Embryonic facial prominence (tissue), 1 donor: ENCODE measurements at regions not wholly inside any gene's neighbourhood (a gene's known extent, or its start where the extent isn't known, plus 50 kb on each side); places are given as distances from the start of the nearest gene placed in this dataset.
"Not testable (repeated sequence)": the region's sequence is repeated elsewhere in the genome, so short reads cannot be mapped to it uniquely, and the experiment has no call there.

ENCODE experiments used
- DNase-seq: peaks from one replicate; pipeline ENCODE4 v3.0.0-alpha.2; 2016; ENCODE audit errors: extremely low spot score

GRCh38 chr5:82649943-82650342 is 371.8 kb upstream of the RPS23 start:
- no peak for DNase-seq

DNA sequence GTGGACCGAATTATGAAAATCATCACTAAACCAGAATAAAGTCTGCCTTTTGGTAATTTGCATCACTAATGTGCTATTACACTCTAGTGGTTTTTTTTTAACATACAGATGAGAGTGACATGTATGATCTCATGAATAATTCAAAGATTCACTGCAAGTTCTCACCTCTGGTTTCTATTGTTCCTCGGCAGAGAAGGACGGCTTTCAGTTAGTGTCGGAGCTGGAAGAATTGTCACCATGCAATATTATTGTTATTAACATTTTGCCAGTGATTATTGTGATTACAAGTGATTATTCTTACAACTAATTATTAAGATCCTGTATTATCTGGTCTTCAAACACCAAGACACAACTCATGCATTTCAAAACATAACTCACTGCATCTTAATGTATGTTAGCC is 366.6 kb upstream of the RPS23 start:
- DNase-seq, result no peak

GRCh38 chr5:82644229-82644628 is 366.1 kb upstream of the RPS23 start:
- DNase-seq, result no peak

- no peak for DNase-seq
Observed at GRCh38 chr5:82642313-82642712, 364.2 kb upstream of the RPS23 start.

DNA sequence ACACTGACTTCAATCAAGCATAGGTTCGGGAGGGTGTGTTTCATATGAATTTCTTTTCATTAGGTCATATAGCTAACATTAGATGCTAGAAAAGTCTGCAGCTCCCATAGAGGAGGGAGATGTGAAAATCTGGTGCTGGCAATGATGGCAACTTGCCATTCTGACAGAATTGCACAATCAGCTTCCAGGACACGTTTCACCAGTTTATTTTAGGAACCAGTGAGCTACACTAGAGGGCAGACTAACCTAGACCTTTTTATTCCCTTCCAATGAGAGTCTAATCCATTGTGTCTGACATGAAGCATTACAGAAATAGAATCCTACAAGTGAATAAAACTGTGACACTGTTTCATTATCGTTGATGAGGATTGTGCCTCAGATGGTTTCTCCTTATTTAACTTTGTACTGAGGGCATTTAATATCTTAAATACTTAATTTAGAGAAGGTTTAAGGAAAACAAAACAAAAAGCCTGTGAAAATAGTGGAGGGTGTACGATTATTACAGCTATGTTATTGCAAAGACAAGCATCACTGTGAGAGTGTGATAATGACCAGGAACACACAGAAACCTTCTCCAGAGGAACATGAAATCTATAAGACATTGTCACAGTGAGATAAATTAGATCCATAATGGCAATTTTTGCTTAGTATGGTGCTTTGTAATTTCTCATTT is 363.3 kb upstream of the RPS23 start:
- DNase-seq, result peak; percentile 84

DNA sequence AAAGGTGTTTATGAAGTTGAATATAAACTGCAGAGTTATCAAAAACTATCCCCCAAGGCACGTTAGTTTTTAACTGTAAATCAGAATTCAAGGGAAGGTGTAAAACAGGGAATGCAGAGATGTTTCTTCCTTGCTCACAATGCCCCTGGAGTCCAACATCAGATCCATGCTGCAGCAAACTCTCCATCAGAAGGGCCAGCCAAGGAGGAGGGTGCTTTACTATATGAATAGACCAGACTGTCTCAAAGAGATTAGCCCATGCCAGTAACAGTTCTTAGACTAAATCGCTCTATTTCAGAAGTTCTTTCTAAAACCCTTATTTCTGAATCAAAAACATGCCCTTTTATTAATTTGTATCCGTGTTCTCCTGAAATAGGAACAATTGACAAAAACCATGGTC is 362.8 kb upstream of the RPS23 start:
- no peak for DNase-seq

- DNase-seq, result no peak
Observed at GRCh38 chr5:82639393-82640144, 361.4 kb upstream of the RPS23 start.

GRCh38 chr5:82636591-82636990 is 358.4 kb upstream of the RPS23 start:
- DNase-seq, result no peak

DNA sequence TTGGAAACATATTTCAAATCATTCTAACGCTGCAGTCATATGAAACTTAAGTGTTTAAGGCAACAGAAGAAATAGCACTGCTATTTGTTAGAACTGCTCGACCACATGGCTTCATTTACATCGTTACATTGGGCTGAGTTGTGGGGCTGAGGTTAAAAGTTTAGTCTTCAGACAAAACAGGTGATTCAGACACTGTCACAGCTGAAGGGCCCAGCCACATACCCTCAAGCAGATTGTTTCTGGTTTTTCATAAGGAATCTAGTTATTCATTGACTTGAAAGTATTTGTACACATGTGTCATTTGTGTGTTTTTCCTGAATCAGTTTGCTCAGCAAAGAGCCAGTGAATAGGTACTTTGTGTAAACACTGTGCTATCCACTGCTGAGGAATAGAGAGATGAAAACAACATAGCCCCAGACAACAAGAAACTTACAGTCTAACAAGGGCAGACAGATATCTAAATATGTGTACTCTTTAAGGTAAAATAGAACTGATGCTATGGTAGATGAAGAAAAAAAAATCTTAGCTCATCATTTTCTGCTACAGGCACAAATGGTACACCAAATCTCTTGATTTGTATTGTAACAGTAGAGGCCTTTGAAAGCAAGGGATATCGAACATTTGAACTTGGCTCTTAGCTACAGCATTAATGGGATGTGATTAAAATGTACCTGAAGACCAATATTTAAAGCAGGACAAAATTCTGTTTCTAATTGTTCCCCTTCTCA is 357.6 kb upstream of the RPS23 start:
- peak; percentile 45 for DNase-seq

DNA sequence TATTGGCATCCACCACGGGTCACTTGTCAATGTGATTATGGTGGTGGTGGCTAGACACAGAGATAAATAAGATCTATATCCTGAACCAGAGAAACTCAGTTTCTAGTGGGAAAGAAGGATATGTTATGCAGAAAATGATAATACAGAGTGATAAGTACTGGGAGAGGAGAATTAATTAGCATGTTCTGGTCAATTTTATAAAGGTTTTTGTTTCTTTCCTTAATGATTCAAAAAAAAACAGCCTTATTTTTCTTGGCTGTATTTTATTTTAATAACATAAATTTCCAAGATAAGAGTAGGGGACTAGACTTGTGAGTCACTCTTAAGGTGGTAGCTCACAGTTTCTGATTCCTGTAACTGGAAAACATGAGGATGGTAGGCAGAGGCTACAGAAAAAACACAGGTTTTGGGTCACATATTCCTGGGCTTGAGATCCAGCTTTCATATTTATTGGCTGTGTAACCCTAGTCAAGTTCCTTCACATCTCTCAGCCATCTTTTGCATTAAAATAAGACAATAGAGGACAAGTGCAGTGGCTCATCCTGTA is 350.3 kb upstream of the RPS23 start:
- DNase-seq, result no peak

GRCh38 chr5:82626905-82627591 is 348.9 kb upstream of the RPS23 start:
- not testable (repeated sequence) for DNase-seq

DNA sequence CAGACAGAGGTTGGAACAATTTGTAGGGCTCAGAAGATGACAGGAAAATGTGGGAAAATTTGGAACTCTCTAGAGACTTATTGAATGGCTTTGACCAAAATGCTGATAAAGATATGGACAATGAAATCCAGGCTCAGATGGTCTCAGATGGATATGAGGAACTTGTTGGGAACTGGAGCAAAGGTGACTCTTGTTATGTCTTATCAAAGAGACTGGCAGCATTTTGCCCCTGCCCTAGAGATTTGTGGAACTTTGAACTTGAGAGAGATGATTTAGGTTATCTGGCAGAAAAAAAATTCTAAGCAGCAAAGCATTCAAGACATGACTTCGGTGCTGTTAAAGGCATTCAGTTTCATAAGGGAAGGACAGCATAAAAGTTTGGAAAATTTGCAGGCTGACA is 347.9 kb upstream of the RPS23 start:
- not testable (repeated sequence) for DNase-seq

GRCh38 chr5:82624062-82624461 is 345.9 kb upstream of the RPS23 start:
- DNase-seq, result no peak

- DNase-seq, result no peak
Observed at GRCh38 chr5:82622711-82623514, 344.8 kb upstream of the RPS23 start.

GRCh38 chr5:82622205-82622604 is 344.1 kb upstream of the RPS23 start:
- DNase-seq, result no peak

DNA sequence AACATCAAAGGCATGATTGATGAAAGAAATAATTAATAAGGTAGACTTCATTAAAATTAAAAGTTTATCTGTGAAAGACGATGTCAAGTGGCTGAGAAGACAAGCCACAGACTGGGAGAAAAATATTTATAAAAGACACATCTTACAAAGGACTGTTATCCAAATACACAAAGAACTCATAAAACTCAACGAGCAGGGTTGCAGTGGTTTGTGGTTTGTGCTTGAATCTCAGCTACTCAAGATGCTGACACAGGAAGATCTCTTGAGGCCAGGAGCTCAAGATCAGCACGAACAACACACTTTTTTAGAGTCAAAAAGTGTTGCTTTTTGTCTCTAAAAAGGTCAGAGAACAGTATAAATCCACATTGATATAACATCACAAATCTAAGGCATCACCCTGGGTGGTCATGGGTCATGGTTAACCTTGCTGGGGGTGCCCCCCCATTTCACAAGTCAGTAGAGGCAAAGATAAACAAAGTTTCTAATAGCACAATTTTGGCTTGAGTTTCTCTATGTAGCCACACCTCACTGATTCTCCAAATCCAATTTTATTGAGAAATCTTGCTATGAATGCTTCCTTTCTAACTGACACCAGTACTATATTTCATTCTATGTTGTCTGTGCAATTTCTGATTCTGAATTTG is 342.9 kb upstream of the RPS23 start:
- DNase-seq, result no peak

GRCh38 chr5:82619097-82619496 is 340.9 kb upstream of the RPS23 start:
- no peak for DNase-seq

DNA sequence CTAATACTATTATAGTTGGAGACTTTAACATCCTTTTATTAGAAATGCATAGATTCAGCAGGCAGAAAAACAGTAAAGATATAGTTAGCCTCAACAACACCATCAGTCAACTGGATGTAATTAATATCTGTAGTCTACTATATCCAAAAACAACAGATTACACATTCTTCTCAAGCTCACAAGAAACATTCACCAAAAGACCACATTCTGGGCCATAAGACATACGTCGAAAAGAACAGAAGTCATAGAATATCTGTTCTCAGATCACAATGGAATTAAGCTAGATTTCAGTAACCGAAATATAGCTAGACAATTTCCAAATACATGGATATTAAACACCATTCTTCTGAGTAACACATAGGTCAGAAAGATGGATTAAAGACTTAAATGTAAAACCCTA is 336.6 kb upstream of the RPS23 start:
- no peak for DNase-seq

GRCh38 chr5:82613891-82614290 is 335.7 kb upstream of the RPS23 start:
- DNase-seq, result no peak

- DNase-seq, result no peak
Observed at GRCh38 chr5:82610686-82611085, 332.5 kb upstream of the RPS23 start.
